ENCODE measurements at regions not wholly inside any gene's neighbourhood (a gene's known extent, or its start where the extent isn't known, plus 50 kb on each side); places are given as distances from the start of the nearest gene placed in this dataset.
"Not testable (repeated sequence)": the region's sequence is repeated elsewhere in the genome, so short reads cannot be mapped to it uniquely, and the experiment has no call there.

DNA sequence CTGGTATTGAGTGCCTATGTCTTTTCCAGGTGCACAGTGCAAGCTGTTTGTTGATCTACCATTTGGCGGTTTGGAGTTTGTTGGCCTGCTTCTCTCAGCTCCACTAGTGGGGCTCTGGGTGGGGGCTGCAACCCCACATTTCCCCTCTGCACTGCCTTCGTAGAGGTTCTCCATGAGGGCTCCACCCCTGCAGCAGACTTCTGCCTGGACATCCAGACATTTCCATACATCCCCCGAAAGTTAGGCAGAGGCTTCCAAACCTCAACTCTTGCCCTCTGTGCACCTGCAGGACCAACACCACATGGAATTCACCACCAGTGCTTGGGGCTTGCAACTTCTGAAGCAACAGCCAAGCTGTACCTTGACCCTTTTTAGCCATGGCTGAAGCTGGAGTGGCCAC, 1024.1 kb downstream of the TMTC2 start:
- DNase-seq (ENCODE audit: extremely low spot score), result no peak
- TF ChIP-seq FOXK2 (IDR thresholded peaks at IDR 0.05), result no peak
- TF ChIP-seq SUZ12 (IDR thresholded peaks at IDR 0.05), result no peak
- no peak for TF ChIP-seq BHLHE40 (IDR thresholded peaks at IDR 0.05; ENCODE audit: borderline replicate concordance)
- TF ChIP-seq FOXA1 (IDR thresholded peaks at IDR 0.05), result no peak
- no peak for TF ChIP-seq PKNOX1 (IDR thresholded peaks at IDR 0.05)
- TF ChIP-seq HDGF (IDR thresholded peaks at IDR 0.05; ENCODE audit: borderline replicate concordance), result no peak
- TF ChIP-seq TARDBP (IDR thresholded peaks at IDR 0.05), result no peak
- no peak for TF ChIP-seq CTBP1 (IDR thresholded peaks at IDR 0.05; ENCODE audit: borderline replicate concordance)
- TF ChIP-seq LEF1 (IDR thresholded peaks at IDR 0.05; ENCODE audit: borderline replicate concordance), result no peak
- no peak for TF ChIP-seq NFRKB (IDR thresholded peaks at IDR 0.05)
- no peak for TF ChIP-seq FOXM1 (IDR thresholded peaks at IDR 0.05; ENCODE audit: borderline replicate concordance)
- TF ChIP-seq ZNF384 (IDR thresholded peaks at IDR 0.05), result no peak
- TF ChIP-seq ELF4 (IDR thresholded peaks at IDR 0.05), result no peak
- no peak for TF ChIP-seq ARNT (IDR thresholded peaks at IDR 0.05)
- TF ChIP-seq L3MBTL2 (conservative IDR thresholded peaks at IDR 0.05), result no peak
- ChIA-PET POLR2A (no interaction called here), CTCF (no interaction called here)

GRCh38 chr12:83709899-83710298, 1023.2 kb downstream of the TMTC2 start:
- no peak for DNase-seq (ENCODE audit: extremely low spot score)
- ChIA-PET POLR2A (no interaction called here), CTCF (no interaction called here)
- TF ChIP-seq TARDBP (IDR thresholded peaks at IDR 0.05) (no peak), PKNOX1 (IDR thresholded peaks at IDR 0.05) (no peak)

DNA sequence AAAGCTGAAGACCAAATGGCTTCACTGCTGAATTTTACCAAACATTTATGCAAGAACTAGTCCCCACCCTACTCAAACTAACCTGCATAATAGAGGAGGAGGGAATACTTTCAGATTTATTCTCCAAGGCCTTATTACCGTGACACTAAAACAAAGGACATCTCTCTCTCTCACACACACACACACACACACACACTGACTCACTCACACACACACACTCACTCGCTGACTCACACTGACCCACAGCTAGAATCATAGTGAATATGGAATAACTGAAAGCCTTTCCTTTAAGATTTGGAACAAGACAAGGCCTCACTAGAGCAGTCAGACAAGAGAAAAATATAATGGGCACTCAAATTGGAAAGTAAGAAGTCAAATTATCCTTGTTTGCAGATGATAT, 1014.1 kb downstream of the TMTC2 start:
- CTCF ChIA-PET, result no interaction called here

DNA sequence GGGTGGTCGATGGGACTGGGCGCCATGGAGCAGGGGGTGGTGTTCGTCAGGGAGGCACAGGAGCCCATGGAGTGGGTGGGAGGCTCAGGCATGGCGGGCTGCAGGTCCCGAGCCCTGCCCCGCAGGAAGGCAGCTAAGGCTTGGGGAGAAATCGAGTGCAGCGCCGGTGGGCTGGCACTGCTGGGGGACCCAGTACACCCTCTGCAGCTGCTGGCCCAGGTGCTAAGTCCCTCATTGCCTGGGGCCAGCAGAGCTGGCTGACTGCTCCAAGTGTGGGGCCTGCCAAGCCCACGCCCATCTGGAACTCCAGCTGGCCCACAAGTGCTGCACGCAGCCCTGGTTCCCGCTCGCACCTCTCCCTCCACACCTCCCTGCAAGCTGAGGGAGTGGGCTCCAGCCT, 1009.6 kb downstream of the TMTC2 start:
- CTCF ChIA-PET; POLR2A ChIA-PET; DNase-seq (ENCODE audit: extremely low spot score): not testable (repeated sequence)

More for the DNA sequence above, 1014.1 kb downstream of the TMTC2 start:
- TF ChIP-seq TARDBP (IDR thresholded peaks at IDR 0.05) (no peak), ZNF384 (IDR thresholded peaks at IDR 0.05) (no peak), PKNOX1 (IDR thresholded peaks at IDR 0.05) (no peak), CTBP1 (IDR thresholded peaks at IDR 0.05; ENCODE audit: borderline replicate concordance) (no peak), ARNT (IDR thresholded peaks at IDR 0.05) (no peak), FOXK2 (IDR thresholded peaks at IDR 0.05) (no peak), BHLHE40 (IDR thresholded peaks at IDR 0.05; ENCODE audit: borderline replicate concordance) (no peak), NFRKB (IDR thresholded peaks at IDR 0.05) (no peak), FOXM1 (IDR thresholded peaks at IDR 0.05; ENCODE audit: borderline replicate concordance) (no peak), FOXA1 (IDR thresholded peaks at IDR 0.05) (no peak), LEF1 (IDR thresholded peaks at IDR 0.05; ENCODE audit: borderline replicate concordance) (no peak), L3MBTL2 (conservative IDR thresholded peaks at IDR 0.05) (no peak), SUZ12 (IDR thresholded peaks at IDR 0.05) (no peak), ELF4 (IDR thresholded peaks at IDR 0.05) (no peak), HDGF (IDR thresholded peaks at IDR 0.05; ENCODE audit: borderline replicate concordance) (no peak), SP1 (IDR thresholded peaks at IDR 0.05) (no peak)
- POLR2A ChIA-PET, result no interaction called here
- DNase-seq (ENCODE audit: extremely low spot score), result no peak

DNA sequence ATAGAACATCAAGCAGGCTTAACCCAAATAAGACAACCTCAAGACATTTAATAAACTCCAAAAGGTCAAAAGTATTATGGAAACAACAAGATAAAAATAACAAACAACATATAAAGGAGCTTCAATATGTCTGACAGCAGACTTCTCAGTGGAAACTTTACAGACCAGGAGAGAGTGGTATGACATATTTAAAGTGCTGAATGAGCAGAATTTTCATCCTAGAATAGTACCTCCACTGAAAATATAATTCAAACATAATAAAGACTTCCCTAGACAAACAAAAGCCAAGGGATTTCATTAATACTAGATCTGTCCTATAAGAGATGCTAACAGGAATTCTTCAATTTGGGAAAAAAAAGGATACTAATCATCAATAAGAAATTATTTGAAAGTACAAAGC, 1005.0 kb downstream of the TMTC2 start:
- no peak for DNase-seq (ENCODE audit: extremely low spot score)
- ChIA-PET CTCF (no interaction called here), POLR2A (no interaction called here)
- TF ChIP-seq TARDBP (IDR thresholded peaks at IDR 0.05) (no peak), ELF4 (IDR thresholded peaks at IDR 0.05) (no peak), CTBP1 (IDR thresholded peaks at IDR 0.05; ENCODE audit: borderline replicate concordance) (no peak), LEF1 (IDR thresholded peaks at IDR 0.05; ENCODE audit: borderline replicate concordance) (no peak), ARNT (IDR thresholded peaks at IDR 0.05) (no peak), PKNOX1 (IDR thresholded peaks at IDR 0.05) (no peak), NFRKB (IDR thresholded peaks at IDR 0.05) (no peak)

GRCh38 chr12:83690465-83690864, 1003.8 kb downstream of the TMTC2 start:
- TF ChIP-seq ZNF384 (IDR thresholded peaks at IDR 0.05) (no peak), ARNT (IDR thresholded peaks at IDR 0.05) (no peak), L3MBTL2 (conservative IDR thresholded peaks at IDR 0.05) (no peak), NFRKB (IDR thresholded peaks at IDR 0.05) (no peak), CTBP1 (IDR thresholded peaks at IDR 0.05; ENCODE audit: borderline replicate concordance) (no peak), BHLHE40 (IDR thresholded peaks at IDR 0.05; ENCODE audit: borderline replicate concordance) (no peak), PKNOX1 (IDR thresholded peaks at IDR 0.05) (no peak), HDGF (IDR thresholded peaks at IDR 0.05; ENCODE audit: borderline replicate concordance) (no peak), TARDBP (IDR thresholded peaks at IDR 0.05) (no peak), LEF1 (IDR thresholded peaks at IDR 0.05; ENCODE audit: borderline replicate concordance) (no peak), FOXK2 (IDR thresholded peaks at IDR 0.05) (no peak), ELF4 (IDR thresholded peaks at IDR 0.05) (no peak), SUZ12 (IDR thresholded peaks at IDR 0.05) (no peak), FOXM1 (IDR thresholded peaks at IDR 0.05; ENCODE audit: borderline replicate concordance) (no peak), FOXA1 (IDR thresholded peaks at IDR 0.05) (no peak), SP1 (IDR thresholded peaks at IDR 0.05) (no peak)
- no peak for DNase-seq (ENCODE audit: extremely low spot score)
- ChIA-PET POLR2A (no interaction called here), CTCF (no interaction called here)
